ENCODE measurements at regions not wholly inside any gene's neighbourhood (a gene's known extent, or its start where the extent isn't known, plus 50 kb on each side); places are given as distances from the start of the nearest gene placed in this dataset.

DNA sequence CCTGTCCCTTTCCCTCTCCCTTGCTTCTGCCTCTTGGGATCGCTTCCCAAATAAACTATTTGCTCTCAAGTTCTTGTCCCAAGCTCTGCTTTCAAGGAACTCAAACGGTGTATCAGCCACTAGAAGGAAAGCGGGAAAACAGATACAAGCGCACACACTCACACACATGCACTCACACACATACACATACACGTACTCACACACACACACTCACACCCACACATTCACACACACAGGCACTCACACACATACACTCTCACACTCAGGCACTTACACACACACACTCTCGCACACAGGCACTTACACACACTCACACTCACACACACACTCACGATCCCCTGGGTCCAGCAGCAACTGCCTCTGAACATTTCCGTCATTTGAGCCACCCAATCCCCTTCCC, 121.9 kb downstream of the RAB11FIP2 start:
- no peak overlapping the region for H3K4me3 ChIP-seq (ENCODE audit: low read depth in 1 of 2, low read length in 2 of 2)
- no peak overlapping the region for H3K27ac ChIP-seq (ENCODE audit: low read length)
- no peaks in the 10 kb centered on the region for H3K4me1 ChIP-seq (ENCODE audit: insufficient read depth, low read length)
- H4K20me1 ChIP-seq (ENCODE audit: insufficient read depth, low read length): no peaks in the 10 kb centered on the region
- no peak overlapping the region for H3K4me2 ChIP-seq (ENCODE audit: insufficient read depth, low read length)
- no peak overlapping the region for H3K9ac ChIP-seq (ENCODE audit: low read depth, low read length)
- no peaks in the 10 kb centered on the region for H3K79me2 ChIP-seq (ENCODE audit: insufficient read depth, low read length)
- ATAC-seq (ENCODE audit: insufficient read depth, low read depth): no peak
- no peaks in the 10 kb centered on the region for H3K9me3 ChIP-seq (ENCODE audit: insufficient read depth, low read length, severe bottlenecking)
- no peaks in the 10 kb centered on the region for H3K27me3 ChIP-seq (ENCODE audit: insufficient read depth, low read length, poor library complexity)
- TF ChIP-seq EZH2 (IDR thresholded peaks at IDR 0.05; ENCODE audit: borderline replicate concordance, low read depth, low read length, severe bottlenecking): no peak
- TF ChIP-seq CTCF (IDR thresholded peaks at IDR 0.05; ENCODE audit: borderline replicate concordance, extremely low read depth, low read length, poor library complexity, severe bottlenecking): no peak
- H3K36me3 ChIP-seq (ENCODE audit: insufficient read depth, low read length): no peaks in the 10 kb centered on the region
- H2AFZ ChIP-seq (ENCODE audit: low read depth, low read length): no peak overlapping the region
- no peak for DNase-seq

DNA sequence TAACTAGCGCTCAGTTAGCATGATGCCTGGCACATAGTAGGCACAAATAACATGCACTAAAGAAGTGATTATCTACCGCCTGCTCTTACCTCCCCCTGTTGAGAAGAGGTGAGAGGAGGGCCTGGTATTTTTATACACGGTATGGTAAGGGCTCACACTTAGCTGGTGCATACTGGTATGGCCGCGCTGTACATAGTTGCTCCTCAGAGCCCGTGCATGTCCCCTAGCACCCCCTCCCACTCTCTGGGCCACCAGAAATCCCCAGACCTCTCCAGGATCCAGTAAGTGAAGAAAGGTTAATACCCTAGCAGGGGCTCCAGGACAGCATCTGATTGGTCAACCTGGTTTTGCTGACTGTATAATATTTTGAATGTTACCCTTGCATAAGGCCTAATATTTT, 121.4 kb downstream of the RAB11FIP2 start:
- ATAC-seq (ENCODE audit: insufficient read depth, low read depth): no peak
- no peaks in the 10 kb centered on the region for H3K4me1 ChIP-seq (ENCODE audit: insufficient read depth, low read length)
- H2AFZ ChIP-seq (ENCODE audit: low read depth, low read length): no peak overlapping the region
- H3K9ac ChIP-seq (ENCODE audit: low read depth, low read length): no peak overlapping the region
- no peaks in the 10 kb centered on the region for H4K20me1 ChIP-seq (ENCODE audit: insufficient read depth, low read length)
- no peak overlapping the region for H3K4me3 ChIP-seq (ENCODE audit: low read depth in 1 of 2, low read length in 2 of 2)
- no peak overlapping the region for H3K4me2 ChIP-seq (ENCODE audit: insufficient read depth, low read length)
- DNase-seq: no peak
- H3K27ac ChIP-seq (ENCODE audit: low read length): no peak overlapping the region
- H3K9me3 ChIP-seq (ENCODE audit: insufficient read depth, low read length, severe bottlenecking): no peaks in the 10 kb centered on the region
- no peaks in the 10 kb centered on the region for H3K79me2 ChIP-seq (ENCODE audit: insufficient read depth, low read length)
- H3K36me3 ChIP-seq (ENCODE audit: insufficient read depth, low read length): no peaks in the 10 kb centered on the region
- H3K27me3 ChIP-seq (ENCODE audit: insufficient read depth, low read length, poor library complexity): no peaks in the 10 kb centered on the region
- no peak for TF ChIP-seq CTCF (IDR thresholded peaks at IDR 0.05; ENCODE audit: borderline replicate concordance, extremely low read depth, low read length, poor library complexity, severe bottlenecking)
- no peak for TF ChIP-seq EZH2 (IDR thresholded peaks at IDR 0.05; ENCODE audit: borderline replicate concordance, low read depth, low read length, severe bottlenecking)

DNA sequence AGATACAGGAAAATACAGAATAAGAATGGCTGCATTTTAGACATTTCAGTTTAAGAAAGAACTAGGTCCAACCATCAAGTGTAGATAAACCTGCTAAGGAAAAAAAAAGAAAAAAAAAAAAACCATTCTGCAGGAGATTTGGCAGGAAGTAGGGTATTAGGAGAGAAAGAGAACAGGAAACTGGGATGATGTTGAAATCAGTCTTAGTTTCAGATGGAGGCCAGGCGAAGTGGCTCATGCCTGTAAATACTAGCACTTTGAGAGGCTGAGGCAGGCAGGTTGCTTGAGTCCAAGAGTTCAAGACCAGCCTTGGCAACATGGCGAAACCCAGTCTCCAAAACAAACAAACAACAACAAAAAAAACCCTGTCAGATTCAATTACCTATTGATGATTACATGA, 120.2 kb downstream of the RAB11FIP2 start:
- Histone ChIP-seq H2AFZ (ENCODE audit: low read depth, low read length) (no peak overlapping the region), H3K4me1 (ENCODE audit: insufficient read depth, low read length) (no peaks in the 10 kb centered on the region), H4K20me1 (ENCODE audit: insufficient read depth, low read length) (no peaks in the 10 kb centered on the region), H3K36me3 (ENCODE audit: insufficient read depth, low read length) (no peaks in the 10 kb centered on the region), H3K9me3 (ENCODE audit: insufficient read depth, low read length, severe bottlenecking) (no peaks in the 10 kb centered on the region), H3K27ac (ENCODE audit: low read length) (no peak overlapping the region), H3K79me2 (ENCODE audit: insufficient read depth, low read length) (no peaks in the 10 kb centered on the region), H3K27me3 (ENCODE audit: insufficient read depth, low read length, poor library complexity) (no peaks in the 10 kb centered on the region), H3K4me2 (ENCODE audit: insufficient read depth, low read length) (no peak overlapping the region), H3K4me3 (ENCODE audit: low read depth in 1 of 2, low read length in 2 of 2) (no peak overlapping the region), H3K9ac (ENCODE audit: low read depth, low read length) (no peak overlapping the region)
- no peak for DNase-seq
- TF ChIP-seq EZH2 (IDR thresholded peaks at IDR 0.05; ENCODE audit: borderline replicate concordance, low read depth, low read length, severe bottlenecking) (no peak), CTCF (IDR thresholded peaks at IDR 0.05; ENCODE audit: borderline replicate concordance, extremely low read depth, low read length, poor library complexity, severe bottlenecking) (no peak)
- ATAC-seq (ENCODE audit: insufficient read depth, low read depth): no peak

GRCh38 chr10:117927332-117927731, 119.4 kb downstream of the RAB11FIP2 start:
- no peak for DNase-seq
- ATAC-seq (ENCODE audit: insufficient read depth, low read depth): no peak
- Histone ChIP-seq H3K79me2 (ENCODE audit: insufficient read depth, low read length) (no peaks in the 10 kb centered on the region), H3K27ac (ENCODE audit: low read length) (no peak overlapping the region), H3K4me2 (ENCODE audit: insufficient read depth, low read length) (no peak overlapping the region), H3K4me3 (ENCODE audit: low read depth in 1 of 2, low read length in 2 of 2) (no peak overlapping the region), H3K9me3 (ENCODE audit: insufficient read depth, low read length, severe bottlenecking) (no peaks in the 10 kb centered on the region), H3K4me1 (ENCODE audit: insufficient read depth, low read length) (no peaks in the 10 kb centered on the region), H2AFZ (ENCODE audit: low read depth, low read length) (no peak overlapping the region), H3K36me3 (ENCODE audit: insufficient read depth, low read length) (no peaks in the 10 kb centered on the region), H3K27me3 (ENCODE audit: insufficient read depth, low read length, poor library complexity) (no peaks in the 10 kb centered on the region), H3K9ac (ENCODE audit: low read depth, low read length) (no peak overlapping the region), H4K20me1 (ENCODE audit: insufficient read depth, low read length) (no peaks in the 10 kb centered on the region)
- no peak for TF ChIP-seq CTCF (IDR thresholded peaks at IDR 0.05; ENCODE audit: borderline replicate concordance, extremely low read depth, low read length, poor library complexity, severe bottlenecking)
- TF ChIP-seq EZH2 (IDR thresholded peaks at IDR 0.05; ENCODE audit: borderline replicate concordance, low read depth, low read length, severe bottlenecking): no peak
